Muscle of back (tissue), 3 donors: ENCODE measurements at regions not wholly inside any gene's neighbourhood (a gene's known extent, or its start where the extent isn't known, plus 50 kb on each side); places are given as distances from the start of the nearest gene placed in this dataset.

Experiments
- DNase-seq, 3 donors: peaks; one replicate each; pipeline versions ENCODE4 v3.0.0 to v3.0.0-alpha.2; 2013

DNA sequence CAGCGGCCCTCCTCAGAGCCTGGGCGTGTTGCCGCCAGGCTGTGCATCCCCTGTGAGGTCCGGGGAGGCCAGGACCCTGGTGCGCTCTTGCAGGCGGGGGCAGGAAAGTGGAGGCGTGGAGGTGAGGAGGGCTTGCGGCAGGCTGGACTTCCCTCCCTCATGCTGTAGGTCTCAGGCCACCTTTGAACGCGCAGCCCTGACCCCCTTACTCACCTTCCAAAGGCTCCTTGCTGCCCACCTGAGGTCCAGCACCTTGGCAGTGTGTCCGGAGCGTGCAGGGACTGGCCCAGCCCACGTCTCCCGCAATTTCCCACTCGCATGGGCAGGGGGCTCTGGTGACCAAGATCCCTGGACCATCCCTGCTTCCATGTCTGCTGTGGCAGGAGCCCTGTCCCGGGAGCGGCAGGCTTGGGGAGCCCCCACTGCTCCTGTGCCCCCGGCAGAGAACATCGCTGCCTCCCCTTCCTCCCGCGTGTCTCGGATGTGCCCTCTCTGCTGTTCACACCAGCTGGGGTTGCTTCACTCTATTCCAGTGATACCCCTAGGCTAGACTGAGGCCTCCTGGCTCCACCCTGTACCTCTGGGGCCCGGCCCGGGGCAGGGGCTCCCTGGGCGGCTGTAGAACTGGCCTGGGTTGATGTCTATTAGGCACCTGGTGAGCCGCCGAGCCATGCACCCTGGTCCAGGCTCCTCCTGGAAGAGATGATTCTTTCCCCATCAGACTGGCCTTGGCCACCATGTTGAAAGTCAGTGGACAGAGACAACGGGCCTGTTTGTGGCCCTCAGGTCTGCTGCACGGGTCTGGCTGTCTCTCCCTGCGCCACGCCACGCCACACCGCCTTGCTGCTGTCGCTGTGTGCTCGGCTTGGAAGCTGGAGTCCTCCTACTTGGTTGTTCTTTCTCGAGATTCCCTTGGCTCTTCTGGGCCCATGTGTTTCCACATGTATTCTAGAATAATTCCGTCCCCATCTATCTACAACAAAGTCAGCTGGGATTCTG is 95.4 kb upstream of the ADRA2C start:
- no peak for DNase-seq

DNA sequence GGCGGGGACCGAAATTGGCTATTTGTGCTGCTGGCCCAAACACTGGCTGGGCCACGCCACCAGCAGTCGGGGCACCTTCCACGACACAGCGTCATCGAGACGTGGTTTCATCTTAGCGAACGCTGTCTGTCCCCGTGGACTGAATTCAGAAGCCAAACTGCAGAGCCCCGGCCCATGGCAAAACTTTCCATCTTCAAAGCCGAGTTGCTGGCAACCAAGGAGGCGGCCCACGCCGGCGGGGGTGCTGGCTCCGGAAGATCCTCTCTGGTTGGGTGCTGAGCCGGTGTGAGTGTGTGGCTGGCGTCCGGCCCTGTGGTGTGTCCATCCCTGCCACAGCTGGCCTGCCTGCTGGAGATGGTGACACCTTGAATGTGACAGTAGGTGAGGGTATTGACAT is 96.6 kb upstream of the ADRA2C start:
- no peak for DNase-seq

DNA sequence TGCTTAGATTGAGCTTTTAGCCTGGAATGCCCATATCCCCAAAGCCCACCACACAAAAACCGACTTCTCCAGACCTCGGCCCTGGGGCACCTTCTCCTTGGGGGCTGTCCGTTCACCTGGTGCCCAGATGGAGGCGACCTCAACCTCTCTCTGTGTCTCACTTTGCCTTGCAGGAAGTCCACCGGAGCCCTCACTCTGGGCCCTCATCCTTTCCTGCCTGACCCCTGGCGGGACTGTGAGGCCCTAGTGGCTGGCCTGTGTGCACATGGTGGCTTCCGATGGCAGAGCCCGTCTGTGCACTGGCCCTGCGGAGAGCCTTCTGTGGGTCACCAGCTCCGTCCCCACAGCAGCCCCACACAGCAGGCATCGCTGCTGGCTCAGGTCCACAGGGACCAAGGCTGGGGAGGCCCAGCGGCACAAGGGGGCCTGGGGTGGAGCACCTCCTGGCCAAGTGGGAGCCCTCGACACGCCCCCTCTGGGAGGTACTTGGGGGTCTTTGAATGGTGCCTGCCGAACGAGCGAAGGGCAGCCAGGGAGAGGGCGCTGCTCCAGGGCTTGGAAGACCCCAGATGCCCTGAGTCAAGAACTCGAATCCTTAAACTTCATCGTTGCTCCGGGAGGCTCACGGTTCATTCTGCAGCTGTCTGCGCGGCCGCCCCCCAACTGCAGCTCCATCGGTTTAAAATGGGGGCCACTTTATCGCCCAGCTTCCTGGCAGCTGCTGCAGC is 97.2 kb upstream of the ADRA2C start:
- DNase-seq = no peak

DNA sequence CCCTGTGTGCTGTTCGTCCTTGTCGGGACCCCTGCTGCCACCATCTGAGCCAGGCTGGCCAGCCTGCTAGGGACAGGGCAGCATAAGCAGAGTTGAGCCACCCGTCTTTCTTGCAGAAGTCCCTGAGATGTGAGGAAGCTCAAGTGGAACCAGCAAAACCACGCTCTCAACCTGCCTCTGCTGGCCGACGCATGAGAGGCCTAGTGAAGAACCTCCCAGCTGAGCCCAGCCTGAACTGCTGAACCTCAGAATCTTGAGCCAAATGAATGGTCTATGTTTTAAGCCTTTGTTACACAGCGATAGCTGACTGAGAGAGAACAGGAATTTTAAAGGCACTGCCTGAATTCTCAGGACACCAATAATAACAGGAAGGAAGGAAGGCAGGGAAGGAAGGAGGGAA is 98.9 kb upstream of the ADRA2C start:
- no peak for DNase-seq

DNA sequence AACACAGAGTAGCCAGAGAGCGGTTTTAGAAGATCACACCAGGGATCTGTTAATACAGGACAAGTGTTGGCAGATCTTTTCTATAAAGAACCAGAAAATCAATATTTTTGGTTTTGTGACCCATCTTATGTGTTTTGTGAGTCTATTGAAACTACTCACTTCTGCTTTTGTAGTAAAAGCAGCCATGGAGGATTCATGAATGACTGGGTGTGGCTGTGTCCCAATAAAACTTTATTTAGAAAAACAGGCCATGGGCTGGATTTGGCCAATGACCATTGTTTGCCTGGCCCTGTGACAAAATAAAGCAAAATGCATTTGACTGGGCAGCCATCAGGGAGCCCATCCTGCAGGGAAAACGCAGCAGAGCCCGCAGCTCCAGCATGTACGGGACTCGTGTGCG is 99.9 kb upstream of the ADRA2C start:
- DNase-seq = no peak

DNA sequence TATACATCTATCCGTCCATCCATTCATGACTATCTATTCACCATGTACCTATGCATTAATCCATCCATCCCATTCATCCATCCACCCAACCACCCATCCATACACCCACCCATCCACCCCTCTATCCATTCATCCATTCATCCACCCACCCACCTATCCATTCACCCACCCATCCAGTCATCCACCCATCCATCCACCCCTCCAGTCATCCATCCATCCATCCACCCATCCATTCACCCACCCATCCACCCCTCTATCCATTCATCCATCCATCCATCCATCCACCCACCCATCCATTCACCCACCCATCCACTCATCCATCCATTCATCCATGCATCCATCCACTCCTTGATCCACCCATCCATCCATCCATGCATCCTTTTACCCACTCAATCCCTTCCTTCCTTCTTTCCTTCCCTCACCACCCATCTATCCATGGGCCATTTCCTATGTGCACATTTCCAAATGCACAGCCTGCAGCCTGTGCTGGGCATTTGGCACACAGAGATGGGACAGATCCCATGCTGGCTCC is 100.8 kb upstream of the ADRA2C start:
- no peak for DNase-seq

DNA sequence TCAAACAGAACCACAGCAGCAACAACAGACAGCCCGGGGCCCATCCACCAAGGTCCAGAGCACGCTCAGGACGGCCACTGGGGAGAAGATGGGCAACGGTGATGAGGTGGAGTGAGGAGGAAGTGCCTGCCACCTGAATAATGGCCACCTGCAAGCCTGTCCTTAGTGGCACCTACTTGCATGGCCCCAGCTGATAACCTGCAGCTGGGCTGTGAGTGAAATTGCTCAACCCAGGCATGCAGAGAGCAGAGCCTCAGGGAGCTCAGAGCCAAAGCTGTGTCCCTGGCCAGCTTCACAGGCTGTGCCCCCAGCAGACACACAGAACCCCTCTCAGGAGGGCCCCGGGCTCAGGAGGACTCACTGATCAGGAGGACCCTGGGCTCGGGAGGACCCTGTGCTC is 102.4 kb upstream of the ADRA2C start:
- DNase-seq = no peak

DNA sequence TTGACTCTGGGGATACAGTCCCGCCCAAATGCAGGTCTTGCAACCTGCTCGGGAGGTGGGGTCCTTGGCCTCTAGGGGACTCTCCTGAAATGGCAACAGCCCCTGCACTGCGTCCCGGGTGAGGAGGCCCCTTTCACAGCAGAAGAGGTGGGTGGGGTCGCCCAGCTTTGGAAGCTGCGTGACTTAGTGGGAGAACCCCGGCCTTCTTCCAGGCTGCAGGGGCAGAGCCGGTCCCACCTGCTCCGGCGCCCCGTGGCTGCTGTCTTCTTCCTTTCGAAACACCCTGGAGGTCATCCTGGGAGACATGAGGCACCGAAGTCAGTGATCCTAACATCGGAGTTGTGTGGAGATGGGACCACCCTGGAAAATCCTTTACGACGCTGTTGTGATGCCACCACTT is 103.7 kb upstream of the ADRA2C start:
- no peak for DNase-seq

DNA sequence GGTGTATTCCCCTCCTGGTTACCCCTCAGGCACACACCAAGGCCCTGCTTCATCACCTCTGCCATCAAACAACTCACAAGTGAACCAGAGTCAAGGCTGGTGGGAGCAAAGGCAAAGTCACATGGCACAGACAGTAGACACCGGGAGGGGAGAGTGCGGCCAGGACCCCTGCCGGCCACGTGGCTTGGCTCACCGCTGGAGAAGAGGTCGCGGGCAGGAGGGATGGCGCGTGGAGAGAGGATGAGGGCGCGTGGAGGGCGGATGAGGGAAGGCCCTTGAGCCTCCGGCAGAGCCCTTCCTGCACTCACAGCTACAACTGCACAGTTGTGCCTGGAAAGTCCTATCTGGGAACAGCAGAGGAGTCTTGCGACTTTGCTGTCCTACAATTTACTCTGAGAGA is 104.2 kb upstream of the ADRA2C start:
- no peak for DNase-seq

DNA sequence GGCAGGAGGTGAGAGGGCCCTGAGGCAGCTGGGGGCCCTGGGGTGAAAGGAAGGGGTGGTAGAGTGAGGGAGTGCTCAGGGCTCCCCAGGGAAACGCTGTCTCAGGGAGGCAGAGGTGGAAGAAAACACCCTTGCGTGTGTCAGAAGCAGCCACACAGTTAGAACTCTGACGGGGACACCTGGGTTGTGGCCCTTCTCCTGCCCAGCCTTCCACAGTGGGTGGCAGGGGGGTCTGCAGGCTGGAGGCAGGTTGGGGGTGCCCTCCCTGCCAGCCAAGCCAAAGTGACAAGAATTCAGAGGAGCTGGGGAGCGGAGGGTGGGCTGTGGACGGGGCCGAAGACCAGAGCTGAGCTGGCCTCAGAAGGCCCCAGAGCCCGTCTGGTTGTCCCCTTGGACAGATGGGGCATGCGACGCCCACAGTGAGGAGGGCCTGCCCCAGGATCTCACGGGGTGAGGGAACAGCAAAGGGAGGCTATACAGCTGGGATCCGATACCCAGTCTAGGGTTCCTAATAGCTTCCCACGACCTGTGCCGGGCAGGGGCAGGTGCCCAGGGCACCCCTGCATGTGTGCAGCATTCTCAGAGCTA is 105.2 kb upstream of the ADRA2C start:
- no peak for DNase-seq

DNA sequence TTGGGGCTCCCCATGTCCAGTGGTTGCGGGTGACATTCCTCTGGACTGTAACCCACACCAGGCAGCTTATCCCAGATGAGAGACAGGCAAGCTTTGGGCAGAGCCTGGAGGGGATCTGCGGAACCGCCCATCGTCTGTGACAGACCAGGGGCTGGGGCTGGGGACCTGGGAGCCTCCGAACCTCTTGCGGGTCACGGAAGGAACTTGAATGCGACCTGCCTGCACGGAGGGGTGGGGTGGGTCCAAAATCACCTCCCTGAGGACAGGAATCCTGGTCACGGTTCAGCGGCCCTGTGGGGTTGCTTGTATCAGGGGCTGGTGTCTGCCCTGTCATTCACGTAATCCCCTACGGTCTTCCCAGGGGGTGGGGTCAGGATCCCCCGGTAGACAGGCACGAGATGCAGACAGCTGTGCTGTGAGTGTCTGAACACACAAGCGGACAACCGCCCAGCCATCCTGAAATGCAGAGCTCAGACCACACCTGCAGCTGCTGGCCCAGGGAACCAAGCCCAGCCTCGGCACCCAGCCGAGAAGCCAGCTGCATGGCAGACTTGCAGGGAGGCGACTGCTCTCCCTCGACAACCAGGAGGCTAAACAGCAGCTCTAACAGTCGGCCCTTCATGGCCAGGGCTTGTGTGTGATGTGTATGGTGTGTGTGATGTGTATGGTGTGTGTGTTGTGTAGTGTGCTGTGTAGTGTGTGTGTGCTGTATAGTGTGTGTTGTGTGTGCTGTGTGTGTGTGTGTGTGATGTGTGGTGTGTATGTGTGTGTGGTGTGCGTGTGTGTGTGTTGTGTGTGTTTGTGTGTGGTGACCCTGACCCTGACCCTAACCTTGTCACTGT is 105.9 kb upstream of the ADRA2C start:
- DNase-seq = peak; percentile 65 to 91 (median 77)

DNA sequence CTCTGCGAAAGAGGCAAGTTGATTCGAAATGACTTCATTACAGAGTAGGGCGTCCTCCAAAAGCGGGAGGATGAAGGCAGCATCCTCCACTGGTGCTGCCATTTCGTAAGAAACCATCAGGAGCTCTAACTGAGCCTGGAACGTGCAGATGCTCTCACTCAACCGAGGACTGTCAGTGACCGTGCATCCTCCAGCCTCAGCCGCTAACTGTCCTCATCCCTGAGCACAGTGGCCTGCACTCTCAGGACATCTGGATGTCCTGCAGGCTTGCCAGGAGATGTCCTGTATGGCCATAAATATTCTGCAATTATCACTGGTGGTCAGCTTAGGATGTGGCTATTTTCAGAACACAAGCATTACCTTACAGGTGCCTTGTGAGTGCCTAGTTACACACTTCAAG is 107.1 kb upstream of the ADRA2C start:
- peak in 1 of 3 donors; percentile 32 for DNase-seq

DNA sequence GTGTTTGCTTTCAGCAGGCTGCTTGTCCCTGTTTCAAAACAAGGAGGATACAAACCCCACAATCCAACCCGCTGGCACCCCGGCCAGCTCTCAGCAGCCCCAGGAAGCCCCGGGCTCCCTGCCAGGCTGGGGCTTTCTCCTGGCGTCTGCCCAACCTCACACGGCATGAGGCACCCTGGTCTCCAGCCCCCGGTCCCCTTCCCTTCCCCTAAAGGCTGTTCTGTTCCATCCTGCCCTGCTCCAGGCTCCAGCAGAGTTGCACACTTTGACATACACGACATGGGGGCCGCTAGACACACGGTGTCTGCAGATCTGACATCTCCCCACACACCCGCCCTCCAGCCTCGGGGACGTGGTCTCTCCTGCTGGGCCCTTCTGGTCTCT is 107.7 kb upstream of the ADRA2C start:
- no peak for DNase-seq

DNA sequence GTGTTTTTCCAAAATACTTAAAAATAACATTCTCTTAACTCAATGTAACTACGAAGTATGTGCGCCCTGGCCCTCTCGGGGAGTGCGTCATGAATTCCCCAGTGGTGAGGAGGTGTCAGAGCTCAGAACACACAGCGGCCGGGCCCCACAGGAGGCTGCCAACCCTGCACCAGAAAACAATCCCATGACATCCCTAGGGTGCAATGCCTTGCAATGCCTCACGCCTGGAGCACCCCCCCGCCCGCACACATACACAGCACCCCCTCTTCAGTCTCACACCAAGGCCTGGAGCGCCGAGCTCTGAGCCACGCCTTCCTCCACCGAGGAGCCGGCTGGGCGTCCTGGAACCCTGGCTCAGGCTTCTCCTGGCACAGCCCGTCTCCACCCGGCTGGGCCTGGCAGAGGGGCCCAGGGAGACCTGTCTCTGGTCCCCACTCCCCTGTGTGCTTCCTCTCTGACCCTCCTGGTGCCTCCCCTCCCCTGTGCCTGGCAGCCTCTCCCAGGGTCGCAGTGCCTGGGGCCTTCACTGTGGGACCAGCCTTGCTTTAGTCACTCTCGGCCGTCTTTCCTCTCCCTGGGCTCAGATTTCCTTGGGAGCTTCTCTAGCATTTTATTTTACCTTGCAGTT is 108.2 kb upstream of the ADRA2C start:
- DNase-seq = peak in 2 of 3 donors; percentile 30 to 34

DNA sequence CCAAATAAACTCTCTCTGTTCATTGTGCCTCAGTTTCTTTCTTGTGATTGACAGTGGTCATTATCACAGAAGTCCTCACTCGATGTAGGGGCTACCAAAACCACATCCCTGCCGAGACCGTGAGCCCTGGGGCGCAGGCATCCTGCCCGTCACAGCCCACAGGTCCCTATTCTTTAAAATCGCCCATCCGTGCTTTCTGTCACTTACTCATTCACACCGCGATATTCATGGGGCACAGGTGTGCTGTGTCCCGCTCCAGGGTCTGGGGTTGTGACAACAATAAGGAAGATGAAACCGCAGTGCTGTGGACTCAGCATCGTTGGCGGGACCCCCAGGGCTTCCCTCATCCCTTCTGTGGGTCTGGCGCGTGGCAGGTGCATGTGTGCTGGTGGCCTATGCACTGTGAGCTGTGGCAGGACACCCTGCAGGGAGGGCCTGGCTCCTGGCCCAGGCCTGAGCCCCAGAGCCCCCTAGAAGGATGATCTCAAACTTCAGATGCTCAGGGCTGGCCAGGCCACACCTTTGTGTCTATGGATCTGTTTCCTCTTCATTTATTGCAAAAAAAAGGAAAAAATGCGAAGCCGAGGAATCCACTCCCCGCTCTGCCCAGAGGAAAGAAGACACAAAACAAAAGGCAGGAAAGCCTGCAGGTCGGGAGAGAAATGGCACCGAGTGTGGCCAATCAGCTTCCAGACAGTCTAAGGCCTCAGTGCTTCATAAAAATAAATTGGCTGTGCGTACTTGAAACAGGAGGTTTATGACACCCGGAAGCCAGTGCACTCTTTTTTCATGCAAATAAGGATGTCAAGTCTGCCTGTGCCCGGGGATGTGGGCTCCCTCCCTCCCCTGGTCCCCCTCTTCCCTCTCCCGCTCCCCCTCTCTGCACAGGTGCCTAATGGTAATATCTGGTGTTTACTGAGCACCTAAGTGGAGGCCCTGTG is 109.5 kb upstream of the ADRA2C start:
- DNase-seq = no peak

DNA sequence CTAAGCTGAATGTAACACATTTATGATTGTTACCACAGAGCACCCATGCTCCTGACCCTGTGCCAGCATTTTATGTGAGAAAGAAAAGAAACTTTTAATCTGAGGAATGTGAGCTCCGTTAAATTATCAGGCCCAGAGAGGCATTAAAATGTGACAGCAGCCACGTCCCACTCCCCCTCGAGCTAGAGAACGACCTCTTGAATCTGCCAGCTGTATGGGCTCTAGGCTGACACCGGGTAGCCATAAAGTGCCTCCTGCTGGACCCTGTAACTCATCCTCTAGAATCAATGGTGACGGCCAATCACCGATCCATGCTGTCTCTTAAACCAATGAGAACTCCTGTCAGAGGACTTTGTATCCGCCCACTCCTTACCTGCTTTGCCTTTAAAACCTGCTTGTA is 110.2 kb upstream of the ADRA2C start:
- DNase-seq = no peak

DNA sequence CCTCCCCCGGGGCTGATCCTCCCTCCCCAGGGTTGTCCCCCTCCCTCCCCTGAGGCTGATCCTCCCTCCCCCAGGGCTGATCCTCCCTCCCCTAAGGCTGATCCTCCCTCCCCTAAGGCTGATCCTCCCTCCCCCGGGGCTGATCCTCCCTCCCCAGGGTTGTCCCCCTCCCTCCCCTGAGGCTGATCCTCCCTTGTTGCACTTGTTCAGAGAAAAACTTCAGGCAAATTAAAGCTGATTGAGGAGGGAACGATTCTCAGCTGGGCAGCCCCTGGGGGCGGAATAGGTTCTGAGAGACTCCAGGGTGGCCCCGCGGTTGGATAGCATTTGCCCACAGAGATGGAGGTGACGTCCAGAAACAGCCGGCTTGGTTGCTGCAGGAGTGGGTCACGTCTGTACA is 110.7 kb upstream of the ADRA2C start:
- DNase-seq = no peak

DNA sequence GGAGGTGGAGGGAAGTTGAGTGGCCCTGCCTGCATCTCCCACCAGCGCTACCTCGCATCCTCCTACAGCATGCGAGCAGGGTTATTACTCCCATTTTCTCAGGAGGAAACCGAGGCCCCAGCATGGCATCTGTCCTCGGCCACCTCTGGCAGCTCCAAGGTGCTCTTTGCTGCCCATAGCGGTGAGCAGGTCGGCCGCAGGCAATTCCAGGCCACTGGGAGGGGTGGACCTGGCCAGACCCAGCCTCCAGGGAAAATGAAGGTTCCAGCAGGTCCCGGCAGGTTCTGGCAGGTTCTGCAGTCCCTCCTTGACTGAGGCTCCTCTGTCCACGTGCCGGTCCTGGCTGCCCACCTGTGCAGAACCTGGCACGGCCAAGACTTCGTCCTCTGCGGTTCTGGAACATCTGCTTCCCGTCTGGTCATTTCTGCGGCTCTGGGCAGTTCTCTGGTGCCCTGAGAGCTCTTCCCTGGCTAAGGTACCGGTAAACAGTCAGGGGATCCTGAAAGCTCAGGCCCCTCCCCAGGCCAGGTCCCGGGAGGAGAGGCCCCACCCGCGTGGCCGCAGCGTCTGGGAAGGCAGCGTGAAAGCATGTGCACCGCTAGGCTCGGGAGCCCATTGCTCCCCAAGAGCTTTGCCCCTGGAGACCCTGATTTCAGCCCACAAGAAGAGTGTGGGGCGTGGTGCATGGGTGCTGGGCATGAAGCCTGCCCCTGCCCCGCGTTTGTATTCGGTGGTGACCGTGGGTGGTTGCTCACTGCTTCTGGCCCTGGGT is 112.0 kb upstream of the ADRA2C start:
- DNase-seq = no peak

DNA sequence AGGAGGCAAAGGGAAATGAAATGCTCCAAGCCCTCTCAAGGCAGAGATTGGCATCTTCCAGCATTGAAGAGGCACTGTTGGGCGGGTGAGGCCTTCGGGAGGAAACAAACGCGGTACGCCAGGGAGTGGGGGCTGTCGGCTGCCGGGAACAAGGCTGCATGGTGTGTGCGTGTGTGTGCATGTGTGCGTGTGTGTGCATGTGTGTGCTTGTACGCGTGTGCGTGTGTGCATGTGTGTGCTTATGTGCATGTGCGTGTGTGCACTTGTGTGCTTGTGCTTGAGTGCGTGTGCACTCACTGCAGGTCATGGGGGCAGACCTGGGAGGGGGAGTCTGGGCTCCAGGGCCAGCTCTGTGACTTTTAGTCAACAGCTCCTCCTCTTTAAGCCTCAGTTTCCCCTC is 113.6 kb upstream of the ADRA2C start:
- DNase-seq = no peak
